Superior temporal gyrus (tissue), 1 donor: ENCODE measurements at regions not wholly inside any gene's neighbourhood (a gene's known extent, or its start where the extent isn't known, plus 50 kb on each side); places are given as distances from the start of the nearest gene placed in this dataset.
"Not testable (repeated sequence)": the region's sequence is repeated elsewhere in the genome, so short reads cannot be mapped to it uniquely, and the experiment has no call there.

Experiments
- DNase-seq: peaks from one replicate; pipeline ENCODE4 v3.0.0-alpha.2; 2016; ENCODE audit errors: extremely low spot score

GRCh38 chr7:53387515-53387914 is 352.1 kb downstream of the POM121L12 start:
- no peak for DNase-seq

GRCh38 chr7:53397911-53398310 is 362.5 kb downstream of the POM121L12 start:
- no peak for DNase-seq

- no peak for DNase-seq
Observed at GRCh38 chr7:53398566-53398965, 363.1 kb downstream of the POM121L12 start.

GRCh38 chr7:53413021-53413420 is 377.6 kb downstream of the POM121L12 start:
- no peak for DNase-seq

- DNase-seq: no peak
Observed at GRCh38 chr7:53415816-53416215, 380.4 kb downstream of the POM121L12 start.

GRCh38 chr7:53418834-53419482 is 383.5 kb downstream of the POM121L12 start:
- DNase-seq: no peak

- DNase-seq: no peak
Observed at GRCh38 chr7:53420550-53420949, 385.1 kb downstream of the POM121L12 start.

- no peak for DNase-seq
Observed at GRCh38 chr7:53422291-53422690, 386.9 kb downstream of the POM121L12 start.

- no peak for DNase-seq
Observed at GRCh38 chr7:53426145-53426750, 390.8 kb downstream of the POM121L12 start.

GRCh38 chr7:53428045-53428444 is 392.6 kb downstream of the POM121L12 start:
- no peak for DNase-seq

GRCh38 chr7:53431901-53432300 is 396.5 kb downstream of the POM121L12 start:
- no peak for DNase-seq

- no peak for DNase-seq
Observed at GRCh38 chr7:53437336-53437735, 401.9 kb downstream of the POM121L12 start.

GRCh38 chr7:53446170-53446569 is 410.7 kb downstream of the POM121L12 start:
- DNase-seq: no peak

GRCh38 chr7:53458636-53459035 is 423.2 kb downstream of the POM121L12 start:
- no peak for DNase-seq

GRCh38 chr7:53466371-53466770 is 430.9 kb downstream of the POM121L12 start:
- DNase-seq: no peak

GRCh38 chr7:53470336-53470970 is 435.0 kb downstream of the POM121L12 start:
- no peak for DNase-seq

- no peak for DNase-seq
Observed at GRCh38 chr7:53473371-53473770, 437.9 kb downstream of the POM121L12 start.

- DNase-seq: no peak
Observed at GRCh38 chr7:53475776-53476175, 440.3 kb downstream of the POM121L12 start.

GRCh38 chr7:53476566-53476965 is 441.1 kb downstream of the POM121L12 start:
- DNase-seq: no peak

GRCh38 chr7:53485354-53485753 is 449.9 kb downstream of the POM121L12 start:
- DNase-seq: no peak

GRCh38 chr7:53491051-53491450 is 455.6 kb downstream of the POM121L12 start:
- DNase-seq: no peak

GRCh38 chr7:53495181-53495580 is 459.7 kb downstream of the POM121L12 start:
- DNase-seq: not testable (repeated sequence)

GRCh38 chr7:53500076-53500475 is 464.6 kb downstream of the POM121L12 start:
- no peak for DNase-seq
